Renal pelvis (tissue), 1 donor: ENCODE measurements at regions not wholly inside any gene's neighbourhood (a gene's known extent, or its start where the extent isn't known, plus 50 kb on each side); places are given as distances from the start of the nearest gene placed in this dataset.
"Not testable (repeated sequence)": the region's sequence is repeated elsewhere in the genome, so short reads cannot be mapped to it uniquely, and the experiment has no call there.

Experiments
- DNase-seq: peaks from one replicate; pipeline ENCODE4 v3.0.0-alpha.2; 2013

DNA sequence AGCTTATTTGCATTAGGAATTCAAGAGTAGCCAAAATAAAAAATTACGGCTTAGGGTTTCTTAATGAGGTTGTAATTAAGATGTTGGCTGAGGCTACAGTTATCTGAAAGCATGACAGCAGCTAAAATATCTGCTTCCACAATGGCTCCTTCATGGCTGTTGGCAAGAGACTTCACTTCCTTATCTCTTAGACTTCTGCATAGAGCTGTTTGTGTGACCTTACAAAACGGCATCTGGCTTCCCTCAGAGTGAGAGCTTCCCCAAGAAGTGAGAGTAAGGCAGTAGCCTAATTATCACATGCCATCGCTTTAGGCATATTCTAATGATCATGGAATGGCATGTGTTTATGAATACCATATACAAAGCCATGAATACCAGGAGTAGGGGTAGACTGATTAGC, 57.6 kb downstream of the CCDC59 start:
- DNase-seq = no peak

- DNase-seq = peak; percentile 35
Measured at GRCh38 chr12:82299319-82300025, 58.7 kb downstream of the CCDC59 start.

GRCh38 chr12:82290415-82290814, 67.8 kb downstream of the CCDC59 start:
- DNase-seq = no peak

DNA sequence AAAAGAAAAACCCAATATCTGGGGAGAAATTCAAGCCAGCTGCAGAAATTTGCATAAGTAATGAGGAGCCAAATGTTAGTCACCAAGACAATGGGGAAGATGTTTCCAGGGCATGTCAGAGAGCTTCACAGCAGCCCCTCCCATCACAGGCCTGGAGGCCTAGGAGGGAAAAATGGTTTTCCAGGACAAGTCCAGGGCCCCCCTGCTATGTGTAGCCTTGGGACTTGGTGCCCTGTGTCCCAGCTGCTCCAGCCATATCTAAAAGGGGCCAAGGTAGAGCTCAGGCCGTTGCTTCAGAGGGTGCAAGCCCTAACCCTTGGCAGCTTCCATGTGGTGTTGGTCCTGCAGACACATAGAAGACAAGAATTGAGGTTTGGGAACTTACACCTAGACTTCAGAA, 76.9 kb downstream of the CCDC59 start:
- DNase-seq = not testable (repeated sequence)

DNA sequence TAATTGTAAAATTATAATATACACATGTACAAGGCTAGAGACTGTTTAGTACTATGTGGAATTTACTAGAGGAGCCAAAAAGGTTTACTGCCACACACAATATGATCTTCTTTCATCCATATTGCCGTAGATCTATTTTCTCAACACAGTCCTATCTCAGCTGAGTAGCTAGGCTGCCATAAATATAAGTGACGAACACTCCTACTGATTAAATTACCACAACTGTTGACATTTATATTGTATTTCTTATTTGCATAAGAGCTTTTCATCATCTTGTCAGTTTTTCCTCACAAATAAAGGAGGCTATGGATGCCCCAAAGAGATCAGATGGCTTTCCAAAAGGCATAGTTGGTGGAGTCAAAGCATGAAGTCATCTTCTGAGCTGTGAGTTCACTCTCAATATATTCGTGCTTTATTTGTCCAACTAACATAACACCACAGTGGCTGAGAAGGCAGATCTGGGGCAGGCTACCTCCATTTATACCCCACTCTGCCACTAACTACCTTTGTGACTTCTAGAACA, 78.6 kb downstream of the CCDC59 start:
- peak; percentile 4 for DNase-seq

- no peak for DNase-seq
Measured at GRCh38 chr12:82277582-82277981, 80.6 kb downstream of the CCDC59 start.

DNA sequence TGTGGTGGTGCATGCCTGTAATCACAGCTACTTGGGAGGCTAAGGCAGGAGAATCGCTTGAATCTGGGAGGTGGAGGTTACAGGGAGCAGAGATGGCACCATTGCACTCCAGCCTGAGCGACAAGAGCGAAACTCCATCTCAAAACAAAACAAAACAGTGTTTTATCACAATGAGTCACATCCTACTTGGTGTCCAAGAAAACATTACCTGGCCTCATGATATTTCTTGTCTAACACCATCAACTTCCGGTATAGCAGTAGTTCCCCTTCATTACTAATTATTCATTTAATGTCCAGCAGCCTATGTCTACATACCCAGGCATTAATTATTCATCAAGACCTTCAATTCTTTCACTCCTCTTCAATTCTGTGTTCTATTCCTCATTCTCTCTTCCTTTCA, 115.5 kb downstream of the CCDC59 start:
- no peak for DNase-seq

DNA sequence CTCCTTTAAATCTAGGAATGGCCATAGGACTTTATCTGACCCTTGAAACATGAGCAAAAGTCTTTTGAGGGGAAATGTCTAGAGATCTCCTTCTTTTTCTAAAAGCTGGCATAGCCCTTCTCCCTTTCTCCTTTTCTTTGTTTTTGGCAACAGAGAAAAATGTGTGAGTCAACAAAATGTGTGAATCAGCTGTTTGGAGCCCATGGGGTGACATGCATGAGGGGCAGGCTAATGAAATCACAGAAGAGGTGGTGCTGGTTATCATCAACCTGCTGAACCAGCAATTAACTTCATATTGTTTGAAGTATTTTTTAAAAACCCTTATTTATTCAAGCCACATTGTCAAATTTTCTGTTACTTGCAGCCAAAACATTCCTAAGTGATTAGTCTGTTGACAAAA, 132.3 kb downstream of the CCDC59 start:
- DNase-seq = no peak

DNA sequence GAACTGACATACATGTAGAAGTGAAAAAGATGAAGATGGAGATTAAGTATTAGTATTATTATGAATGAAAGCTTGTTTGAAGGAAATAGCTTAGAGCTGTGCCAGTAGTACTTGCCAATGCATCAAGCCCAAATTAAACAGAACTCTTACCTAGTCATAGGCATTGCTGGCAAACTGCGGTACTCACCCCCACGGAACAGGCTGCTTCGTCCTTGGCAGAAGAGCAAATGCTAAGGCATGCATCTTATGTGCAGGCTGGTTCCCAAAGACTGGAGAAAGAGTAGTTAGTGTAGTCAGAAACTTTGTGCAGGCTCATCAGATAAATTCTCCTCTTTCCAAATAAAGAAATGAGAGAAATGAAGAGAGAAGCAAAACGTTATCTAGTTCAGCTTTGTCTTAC, 134.8 kb downstream of the CCDC59 start:
- DNase-seq = no peak

GRCh38 chr12:82216475-82216874, 141.7 kb downstream of the CCDC59 start:
- DNase-seq = no peak

DNA sequence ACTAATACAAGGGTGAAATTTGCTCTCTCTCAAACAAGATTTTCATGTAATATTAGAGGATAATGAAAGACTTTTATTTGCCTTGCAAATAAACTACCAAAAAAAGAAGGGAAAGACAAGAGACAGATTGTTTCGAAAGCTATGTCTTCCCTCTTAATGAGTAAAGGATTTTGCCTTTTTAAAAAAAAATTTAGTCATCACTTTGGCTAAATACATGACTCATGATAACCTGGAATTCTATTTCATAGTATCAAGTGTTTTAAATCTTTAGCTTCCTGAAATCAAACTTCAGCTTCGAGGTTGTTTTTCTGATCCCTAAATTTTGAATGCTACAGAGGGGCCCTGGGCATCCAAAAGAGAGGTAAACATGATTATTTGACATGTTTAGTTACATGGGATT, 144.4 kb downstream of the CCDC59 start:
- no peak for DNase-seq

GRCh38 chr12:82210882-82211281, 147.3 kb downstream of the CCDC59 start:
- DNase-seq = no peak

DNA sequence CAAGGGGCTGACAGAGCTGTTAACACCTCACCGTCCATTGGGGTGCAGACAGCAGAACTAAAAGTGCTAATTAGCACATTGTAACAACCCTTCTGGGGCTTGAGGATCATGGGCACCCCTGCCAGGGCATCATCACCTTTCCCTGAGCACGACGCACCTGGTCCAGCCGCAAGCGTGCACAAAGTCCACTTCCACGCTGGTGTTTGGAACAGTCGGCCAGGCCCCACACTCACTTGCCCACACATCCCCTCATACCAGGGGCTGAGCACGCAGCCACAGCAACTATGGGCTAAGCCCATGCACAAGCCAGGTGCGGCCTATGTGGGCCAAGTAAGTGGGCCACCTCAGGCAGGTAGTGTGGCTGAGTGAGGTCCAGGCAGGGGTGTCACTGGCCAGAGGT, 148.7 kb downstream of the CCDC59 start:
- no peak for DNase-seq

- no peak for DNase-seq
Measured at GRCh38 chr12:82207556-82207955, 150.6 kb downstream of the CCDC59 start.

DNA sequence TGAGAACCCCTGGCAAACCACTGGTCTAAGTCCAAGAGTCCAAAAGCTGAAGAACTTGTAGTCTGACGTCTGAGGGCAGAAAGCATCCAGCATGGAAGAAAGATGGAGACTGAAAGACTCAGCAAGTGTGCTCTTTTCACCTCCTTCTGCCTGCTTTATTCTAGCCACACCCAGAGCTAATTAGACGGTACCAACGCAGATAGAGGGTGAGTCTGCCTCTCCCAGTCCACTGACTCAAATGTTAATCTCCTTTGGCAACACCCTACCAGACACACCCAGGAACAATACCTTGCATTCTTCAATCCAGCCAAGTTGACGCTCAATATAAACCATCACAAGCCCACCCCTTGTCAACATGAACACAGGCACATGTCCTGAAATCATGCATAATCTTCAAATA, 155.1 kb downstream of the CCDC59 start:
- no peak for DNase-seq

DNA sequence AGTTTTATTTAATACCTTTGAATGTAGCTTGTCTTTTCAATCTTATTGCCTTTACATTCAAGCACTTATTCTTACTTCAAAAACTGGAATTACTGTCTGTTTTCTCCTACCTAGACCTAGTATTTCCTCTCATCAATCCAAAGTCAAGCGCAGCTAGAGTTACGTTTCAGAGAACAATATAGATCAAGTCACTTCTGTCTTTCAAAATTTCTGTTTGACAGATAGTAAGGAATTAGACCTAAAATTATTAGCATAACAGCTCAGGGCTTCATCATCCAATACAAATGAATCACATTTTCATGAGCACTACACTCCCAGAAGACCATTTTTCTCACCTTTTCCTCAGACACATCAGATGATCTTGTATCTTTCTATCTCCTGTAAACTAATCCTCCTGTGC, 170.6 kb downstream of the CCDC59 start:
- no peak for DNase-seq

GRCh38 chr12:82187011-82187410, 171.2 kb downstream of the CCDC59 start:
- DNase-seq = no peak

DNA sequence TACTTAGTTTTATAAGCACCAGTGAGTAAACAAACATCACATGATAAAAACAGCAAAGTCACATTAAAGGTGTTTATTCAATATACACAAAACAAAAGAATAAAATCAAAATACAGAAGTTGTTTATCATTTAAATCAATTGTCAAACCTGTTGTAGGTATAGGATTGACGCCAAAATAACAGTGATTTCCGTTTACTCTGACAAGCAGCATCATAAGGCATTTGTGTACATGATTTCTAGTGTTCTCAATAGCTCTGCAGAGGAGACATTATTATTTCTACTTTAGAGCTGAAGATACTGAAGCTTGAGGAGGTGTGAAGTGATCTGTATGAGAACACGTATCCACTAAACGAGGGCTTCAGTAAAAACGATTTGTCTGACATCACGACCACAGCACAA, 171.9 kb downstream of the CCDC59 start:
- no peak for DNase-seq

- DNase-seq = no peak
Measured at GRCh38 chr12:82184844-82185243, 173.3 kb downstream of the CCDC59 start.

- DNase-seq = no peak
Measured at GRCh38 chr12:82182601-82183190, 175.5 kb downstream of the CCDC59 start.

DNA sequence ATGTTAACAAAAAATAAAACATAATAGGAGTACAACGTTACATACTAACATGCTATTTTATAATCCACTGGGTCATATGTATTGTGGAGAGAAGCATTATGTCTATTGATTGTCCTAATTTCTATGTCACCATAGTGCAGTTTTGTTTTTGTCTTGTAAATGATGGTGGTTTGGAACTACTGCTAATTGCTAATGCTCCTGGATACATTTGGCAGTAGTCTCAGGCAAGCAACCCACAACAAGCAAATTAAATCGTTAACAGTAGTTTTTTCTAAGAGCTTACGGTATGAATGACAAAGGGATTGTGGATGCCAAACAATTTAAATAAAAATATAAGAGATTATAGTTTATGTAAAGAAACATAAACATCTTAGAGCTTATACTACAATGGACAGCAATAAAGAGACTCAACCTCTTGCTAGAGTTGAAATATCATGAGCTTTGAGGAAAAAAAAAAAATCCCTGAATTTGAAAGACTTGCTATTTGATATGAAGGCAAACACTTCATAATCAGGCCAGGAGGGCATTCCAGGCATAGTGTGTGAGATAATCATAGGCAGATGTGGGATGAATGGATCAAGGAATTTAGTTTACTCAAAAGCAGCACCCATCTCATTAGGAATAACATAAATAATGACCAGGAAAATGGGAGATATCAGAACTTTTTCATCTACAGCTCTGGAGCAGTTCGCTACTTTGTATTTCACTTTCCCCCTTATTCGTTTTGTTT, 181.3 kb downstream of the CCDC59 start:
- no peak for DNase-seq

GRCh38 chr12:82176026-82176425, 182.2 kb downstream of the CCDC59 start:
- DNase-seq = no peak

DNA sequence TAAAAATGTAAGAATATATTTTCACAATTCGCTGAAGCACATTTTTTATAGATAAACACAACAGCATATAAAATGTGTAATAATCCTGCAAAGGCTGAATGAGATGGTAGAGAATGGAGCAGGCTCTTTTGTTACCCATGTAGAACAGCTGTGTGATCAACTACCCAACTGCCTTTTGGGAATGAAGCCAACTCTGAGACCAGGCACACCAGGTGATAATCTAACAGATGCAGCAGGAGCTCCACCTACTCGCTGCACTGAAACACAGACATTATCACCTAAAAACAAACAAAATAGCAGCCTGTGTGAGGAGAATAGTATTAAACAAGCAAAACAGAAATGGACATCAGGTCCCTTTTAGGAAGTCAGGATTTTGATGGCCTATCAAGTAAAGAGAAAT, 183.3 kb downstream of the CCDC59 start:
- no peak for DNase-seq
